ENCODE measurements at regions not wholly inside any gene's neighbourhood (a gene's known extent, or its start where the extent isn't known, plus 50 kb on each side); places are given as distances from the start of the nearest gene placed in this dataset.

DNA sequence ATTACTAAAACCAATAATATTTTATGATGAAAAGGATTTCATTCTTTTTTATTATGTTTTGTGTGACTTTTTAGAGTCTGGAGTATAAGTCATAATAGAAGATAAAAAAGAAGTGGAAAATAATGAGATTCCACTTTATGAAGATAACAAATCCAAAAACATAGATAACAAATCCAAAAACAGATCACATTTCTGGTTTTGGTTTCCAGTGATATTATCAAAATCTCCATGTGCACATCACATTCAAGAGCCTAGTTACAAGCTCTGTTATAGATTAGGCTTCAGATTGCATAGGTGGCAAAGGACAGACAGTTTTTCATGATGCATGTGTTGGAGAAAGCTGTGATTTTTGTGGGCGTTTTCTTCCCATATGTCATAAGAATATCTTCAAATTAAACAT is 648.2 kb downstream of the STK39 start:
- Histone ChIP-seq H3K27ac (ENCODE audit: low read length) (no peak overlapping the region), H3K36me3 (ENCODE audit: control insufficient read depth, insufficient read depth, low read length) (no peaks in the 10 kb centered on the region), H3K9me3 (ENCODE audit: control insufficient read depth, insufficient read depth, low read depth, low read length) (no peaks in the 10 kb centered on the region), H3K27me3 (ENCODE audit: control insufficient read depth, insufficient read depth, low read length) (no peaks in the 10 kb centered on the region), H3K4me3 (ENCODE audit: low read depth in 2 of 2, low read length in 2 of 2) (no peak overlapping the region), H3K4me1 (ENCODE audit: control insufficient read depth, insufficient read depth, low read length) (no peaks in the 10 kb centered on the region)
- TF ChIP-seq SIN3A (IDR thresholded peaks at IDR 0.05; ENCODE audit: borderline replicate concordance, insufficient read depth, low read depth, low read length) (no peak), REST (IDR thresholded peaks at IDR 0.05; ENCODE audit: insufficient read depth in 1 of 2, low read depth in 2 of 2, low read length in 1 of 2) (no peak), CTCF (IDR thresholded peaks at IDR 0.05) (no peak), POLR2AphosphoS5 (IDR thresholded peaks at IDR 0.05; ENCODE audit: low read depth, low read length) (no peak), TCF7L2 (IDR thresholded peaks at IDR 0.05; ENCODE audit: low read depth, low read length) (no peak)
- no TSS peak for BruUV-seq (replicated peaks)
- in situ Hi-C loops (cut with HindIII; ENCODE audit: low pct_unique_long_range_greater_than_20kb, low sequenced_read_pairs) = no loop called here
- POLR2A ChIA-PET = no interaction called here
- intact Hi-C loops (cut with micrococcal nuclease; ENCODE audit: unreplicated experiment) = no loop called here
- ATAC-seq (no peak), DNase-seq (ENCODE audit: low read depth, low spot score) (no peak)
- CTCF ChIA-PET = no interaction called here

DNA sequence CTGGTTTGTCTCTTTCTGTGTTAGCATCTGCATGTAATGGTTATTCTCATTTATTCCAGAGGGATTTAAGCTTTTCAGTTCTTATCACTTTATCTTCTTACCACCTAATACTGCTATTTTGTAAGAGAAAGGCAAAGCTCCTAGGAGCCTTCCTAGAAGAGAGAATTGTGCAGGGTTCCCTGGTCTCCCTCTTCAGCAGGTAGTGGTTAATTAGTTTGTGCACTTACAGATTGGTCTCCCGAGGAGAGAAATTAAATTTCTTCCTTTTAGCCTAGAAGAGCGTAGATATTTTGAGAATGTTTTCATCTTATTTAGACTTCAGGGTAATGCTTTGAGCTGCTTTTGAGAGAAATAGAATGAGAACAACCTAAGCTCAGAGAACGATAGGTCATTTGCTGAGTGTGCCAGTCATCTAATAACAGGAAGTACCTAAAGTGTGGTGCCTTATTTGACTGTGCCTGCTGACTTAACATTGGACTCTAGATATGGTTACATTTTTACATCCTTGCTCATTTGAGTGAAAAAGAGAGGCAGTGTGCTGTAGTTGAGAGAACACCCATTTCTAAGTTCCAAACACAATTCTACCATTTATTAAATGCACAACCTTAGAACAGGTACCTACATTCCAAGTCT is 651.4 kb downstream of the STK39 start:
- no peak overlapping the region for H3K4me3 ChIP-seq (ENCODE audit: low read depth in 2 of 2, low read length in 2 of 2)
- no peak for DNase-seq (ENCODE audit: low read depth, low spot score)
- H3K4me1 ChIP-seq (ENCODE audit: control insufficient read depth, insufficient read depth, low read length) = no peaks in the 10 kb centered on the region
- no peak overlapping the region for H3K27ac ChIP-seq (ENCODE audit: low read length)
- no TSS peak for BruUV-seq (replicated peaks)
- intact Hi-C loops (cut with micrococcal nuclease; ENCODE audit: unreplicated experiment) (no loop called here), in situ Hi-C loops (cut with HindIII; ENCODE audit: low pct_unique_long_range_greater_than_20kb, low sequenced_read_pairs) (no loop called here)
- TF ChIP-seq SIN3A (IDR thresholded peaks at IDR 0.05; ENCODE audit: borderline replicate concordance, insufficient read depth, low read depth, low read length) (no peak), POLR2AphosphoS5 (IDR thresholded peaks at IDR 0.05; ENCODE audit: low read depth, low read length) (no peak), TCF7L2 (IDR thresholded peaks at IDR 0.05; ENCODE audit: low read depth, low read length) (no peak), CTCF (IDR thresholded peaks at IDR 0.05) (no peak), REST (IDR thresholded peaks at IDR 0.05; ENCODE audit: insufficient read depth in 1 of 2, low read depth in 2 of 2, low read length in 1 of 2) (no peak)
- POLR2A ChIA-PET = no interaction called here
- no peaks in the 10 kb centered on the region for H3K36me3 ChIP-seq (ENCODE audit: control insufficient read depth, insufficient read depth, low read length)
- CTCF ChIA-PET = no interaction called here
- no peak for ATAC-seq
- no peaks in the 10 kb centered on the region for H3K9me3 ChIP-seq (ENCODE audit: control insufficient read depth, insufficient read depth, low read depth, low read length)
- H3K27me3 ChIP-seq (ENCODE audit: control insufficient read depth, insufficient read depth, low read length) = no peaks in the 10 kb centered on the region
